ENCODE measurements at regions not wholly inside any gene's neighbourhood (a gene's known extent, or its start where the extent isn't known, plus 50 kb on each side); places are given as distances from the start of the nearest gene placed in this dataset.

- no peak for DNase-seq
These were observed 275.1 kb upstream of the CDH4 start for GRCh38 chr20:60976913-60977312.

GRCh38 chr20:60977901-60978300 lies 274.2 kb upstream of the CDH4 start:
- DNase-seq, result no peak

- no peak for DNase-seq
These were observed 267.4 kb upstream of the CDH4 start for GRCh38 chr20:60984666-60985065.

DNA sequence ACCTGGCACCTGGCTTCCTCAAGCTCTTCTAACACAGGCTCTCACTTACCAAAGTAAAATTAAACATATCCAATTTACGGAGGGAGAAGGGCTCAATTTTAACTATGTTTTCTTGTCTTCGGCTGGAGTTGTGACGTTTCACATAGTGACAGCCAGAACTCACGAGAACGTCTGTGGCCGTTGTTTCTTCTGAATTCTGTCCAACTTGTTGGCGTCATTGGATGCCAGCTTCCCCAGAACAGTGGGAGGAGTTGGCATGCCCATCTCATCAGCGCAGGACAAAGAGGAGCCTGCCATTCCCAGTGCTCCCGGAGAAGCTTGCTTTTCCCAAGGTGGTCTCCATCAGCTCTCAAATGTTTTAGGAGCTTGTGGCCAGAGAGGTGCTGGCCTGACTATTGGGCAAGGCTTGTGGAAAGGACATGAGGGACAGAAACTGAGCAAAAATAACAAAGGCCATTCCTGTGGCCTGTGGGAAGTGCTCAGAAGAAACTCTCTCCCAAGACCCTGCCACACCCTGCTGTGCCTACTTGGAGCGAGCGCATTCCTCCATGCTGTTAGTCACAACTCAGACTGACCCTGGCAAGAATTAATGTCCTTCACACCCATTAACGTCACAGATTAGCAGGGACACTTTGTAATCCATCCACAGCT lies 265.4 kb upstream of the CDH4 start:
- no peak for DNase-seq

DNA sequence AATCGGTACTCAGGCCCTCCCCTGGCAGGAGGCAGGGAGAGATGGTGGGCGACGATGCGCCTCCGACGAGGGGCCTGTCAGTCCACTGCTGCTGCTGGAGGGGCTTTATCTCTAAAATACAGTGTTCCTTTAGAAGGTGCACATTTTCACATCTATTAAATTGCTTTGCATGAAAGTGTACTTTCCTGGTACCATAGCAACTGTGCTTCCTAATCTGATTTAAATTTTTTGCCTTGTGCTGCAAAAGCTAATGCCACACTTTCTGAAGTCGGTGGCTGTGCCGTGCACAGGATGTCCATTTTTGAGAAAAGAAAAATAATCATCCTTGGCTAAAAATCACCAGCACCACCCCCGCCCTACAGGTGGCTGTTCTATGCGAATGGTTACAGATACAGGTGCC lies 262.0 kb upstream of the CDH4 start:
- DNase-seq, result no peak

GRCh38 chr20:60990643-60991042 lies 261.4 kb upstream of the CDH4 start:
- DNase-seq, result no peak

DNA sequence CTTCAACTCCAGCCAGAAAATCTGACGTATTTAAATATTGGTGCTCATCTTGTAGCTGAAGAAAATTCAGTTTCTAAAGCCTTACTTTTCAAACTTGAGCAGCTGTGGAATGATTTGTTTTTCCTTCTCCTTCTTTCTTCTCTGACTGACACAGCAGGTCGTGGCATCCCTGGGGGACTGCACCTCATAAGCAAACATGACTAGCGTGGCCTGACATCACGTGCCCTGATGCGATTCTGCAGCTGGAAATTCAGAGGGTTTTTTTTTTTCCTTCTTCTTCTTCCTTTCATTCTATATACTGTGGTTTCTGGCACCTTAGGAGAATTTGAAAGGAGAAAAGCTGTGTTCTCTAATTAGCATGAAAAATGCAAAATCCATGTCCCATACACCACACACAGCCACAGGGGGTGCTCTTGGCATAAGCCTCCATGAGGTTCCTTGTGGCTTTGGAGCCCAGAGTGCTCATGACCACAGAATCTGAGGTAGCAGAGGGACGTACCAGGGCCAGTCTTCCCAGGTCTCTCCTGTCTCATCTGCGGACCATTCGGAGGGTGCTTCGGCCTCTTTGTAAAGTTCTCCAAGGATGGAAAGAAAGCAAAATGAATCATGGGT lies 258.5 kb upstream of the CDH4 start:
- DNase-seq, result no peak

GRCh38 chr20:60999250-60999649 lies 252.8 kb upstream of the CDH4 start:
- no peak for DNase-seq

GRCh38 chr20:61002090-61002489 lies 250.0 kb upstream of the CDH4 start:
- no peak for DNase-seq

DNA sequence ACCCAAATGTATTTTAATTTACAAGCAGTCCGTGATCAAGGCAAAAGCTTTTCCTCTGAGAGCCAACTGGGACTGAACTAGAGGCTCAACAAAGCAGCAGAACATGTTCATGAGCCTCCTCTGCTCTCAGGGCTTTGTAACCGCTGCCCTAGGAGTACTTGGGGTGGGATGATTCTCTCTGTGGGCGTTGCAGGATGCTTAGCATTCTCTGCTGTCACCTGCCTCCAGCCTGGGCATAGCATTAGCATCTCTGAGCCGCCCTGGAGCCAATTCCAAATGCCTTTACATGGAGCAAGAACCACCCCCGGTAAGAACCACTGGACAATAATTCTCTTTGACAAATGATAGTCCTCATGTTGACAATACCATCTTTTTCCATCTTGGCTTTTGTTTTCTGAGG lies 237.6 kb upstream of the CDH4 start:
- no peak for DNase-seq

GRCh38 chr20:61015602-61016001 lies 236.5 kb upstream of the CDH4 start:
- no peak for DNase-seq

DNA sequence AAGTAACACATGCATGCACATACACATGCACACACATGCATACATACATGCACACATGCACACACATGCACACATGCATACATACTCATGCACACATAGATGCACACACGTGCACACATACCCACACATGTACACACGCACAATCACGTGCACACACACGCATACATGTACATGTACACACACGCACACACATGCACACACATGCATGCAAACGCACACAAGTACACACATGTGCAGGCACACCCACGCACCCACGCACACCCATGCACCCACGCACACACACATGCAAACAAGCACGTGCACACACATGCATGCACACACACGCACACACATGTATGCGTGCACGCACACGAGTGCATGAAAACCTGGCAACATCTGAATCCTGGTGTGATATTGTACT lies 232.7 kb upstream of the CDH4 start:
- no peak for DNase-seq

DNA sequence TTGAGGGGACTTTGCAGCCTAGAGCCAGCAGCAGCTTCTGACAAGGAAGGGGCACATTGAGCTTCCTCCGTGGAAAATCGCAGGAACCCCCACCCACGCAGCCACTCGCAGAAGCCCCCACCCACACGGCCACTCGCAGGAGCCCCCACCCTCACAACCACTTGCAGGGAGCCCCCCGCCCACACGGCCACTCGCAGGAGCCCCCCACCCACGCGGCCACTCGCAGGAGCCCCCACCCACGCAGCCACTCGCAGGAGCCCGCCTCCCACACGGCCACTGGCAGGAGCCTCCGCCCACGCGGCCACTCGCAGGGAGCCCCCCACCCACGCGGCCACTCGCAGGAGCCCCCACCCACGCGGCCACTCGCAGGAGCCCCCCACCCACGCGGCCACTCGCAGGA lies 228.4 kb upstream of the CDH4 start:
- DNase-seq, result no peak

DNA sequence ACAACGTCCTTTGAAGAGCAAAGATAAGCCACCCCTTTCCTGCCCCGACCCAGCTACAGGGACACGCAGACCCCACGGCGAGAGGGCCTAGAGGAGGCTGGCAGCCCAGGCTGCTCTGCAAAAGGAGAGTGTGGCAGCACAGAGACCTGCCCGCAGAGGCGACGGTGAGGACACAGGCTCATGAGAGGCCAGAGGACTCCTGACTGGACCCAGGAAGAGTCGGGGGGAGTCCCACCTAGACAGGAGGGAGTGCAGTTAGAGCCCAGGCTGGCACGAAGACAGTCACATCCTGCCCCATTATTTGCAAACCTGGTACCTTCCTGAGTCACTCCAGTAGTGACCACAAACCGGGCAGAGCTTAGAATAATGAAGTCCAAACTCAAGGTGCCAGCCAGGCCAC lies 227.7 kb upstream of the CDH4 start:
- no peak for DNase-seq

GRCh38 chr20:61025536-61025935 lies 226.5 kb upstream of the CDH4 start:
- no peak for DNase-seq

- no peak for DNase-seq
These were observed 225.9 kb upstream of the CDH4 start for GRCh38 chr20:61026173-61026572.

DNA sequence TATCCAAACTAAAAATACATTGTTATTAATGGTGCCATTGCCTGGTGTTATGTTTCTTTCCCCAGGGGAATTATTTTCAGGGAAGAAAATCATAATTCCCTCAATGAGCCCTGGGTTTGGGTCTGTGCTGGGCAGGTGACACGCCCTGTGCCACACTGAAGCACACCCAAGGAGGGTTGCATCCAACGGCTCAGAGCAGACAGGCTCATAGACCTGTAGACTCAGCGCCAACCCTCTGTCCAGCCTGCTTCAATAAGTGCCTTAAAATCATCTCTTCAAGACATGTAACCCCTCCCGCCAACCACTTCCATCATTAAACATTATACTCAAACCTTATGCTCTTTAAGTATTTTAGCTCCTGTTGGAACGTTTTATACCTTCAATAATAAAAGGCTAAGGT lies 225.3 kb upstream of the CDH4 start:
- DNase-seq, result no peak

GRCh38 chr20:61027218-61027617 lies 224.8 kb upstream of the CDH4 start:
- no peak for DNase-seq

DNA sequence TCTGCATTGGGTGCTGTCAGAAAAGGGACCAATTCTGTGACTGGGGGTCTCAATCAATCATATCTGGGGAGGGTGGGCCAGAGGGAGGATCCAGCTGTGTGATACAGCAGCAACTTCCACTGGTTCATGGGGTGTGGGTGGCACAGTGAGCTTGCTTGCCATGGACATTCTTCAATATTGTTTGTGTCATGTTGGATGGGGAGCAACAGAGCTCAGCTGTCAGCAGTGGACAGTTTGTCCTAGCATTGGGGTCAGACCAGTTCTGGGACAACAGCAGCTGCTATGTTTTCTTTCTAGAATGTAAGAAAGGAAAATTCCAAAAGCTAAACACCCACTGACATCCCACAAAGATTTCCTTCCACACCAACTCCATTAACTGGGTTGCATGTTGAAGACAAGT lies 221.9 kb upstream of the CDH4 start:
- no peak for DNase-seq

DNA sequence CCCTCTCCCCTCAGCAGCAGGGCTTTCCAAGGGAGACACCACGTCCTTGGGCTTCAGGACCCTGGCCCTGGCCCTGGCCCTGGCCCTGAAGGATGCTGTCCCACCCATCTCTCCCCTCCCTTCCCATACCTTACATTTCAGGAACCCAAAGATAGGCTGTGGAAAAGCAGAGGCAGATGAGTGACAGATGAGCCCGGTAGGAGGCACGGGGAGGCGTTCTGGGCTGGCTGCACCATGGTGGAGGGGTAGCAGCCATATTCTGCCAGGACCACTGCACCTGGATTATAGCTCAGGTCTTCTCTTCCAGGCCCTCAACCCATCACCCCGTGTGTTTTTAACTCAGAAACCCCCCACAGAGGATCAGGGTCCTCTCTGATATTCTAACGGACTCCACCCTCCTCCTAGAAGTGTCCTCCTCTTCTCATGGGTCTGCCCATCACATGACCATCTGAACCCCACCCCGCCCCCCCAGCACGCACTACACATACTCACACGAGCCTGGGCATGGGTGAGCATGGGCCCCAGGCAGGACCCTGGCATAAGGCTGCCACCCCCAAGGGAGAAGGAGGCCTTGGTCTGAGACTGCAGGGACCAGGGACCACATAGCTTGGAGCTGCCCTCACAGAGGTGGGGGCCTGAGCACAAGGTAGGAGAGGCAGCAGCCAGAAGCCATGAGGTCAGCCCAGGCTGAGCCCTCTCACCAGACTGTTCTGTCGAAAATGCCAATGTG lies 220.8 kb upstream of the CDH4 start:
- no peak for DNase-seq

- DNase-seq, result no peak
These were observed 214.6 kb upstream of the CDH4 start for GRCh38 chr20:61037498-61037897.

- DNase-seq, result no peak
These were observed 210.6 kb upstream of the CDH4 start for GRCh38 chr20:61041481-61041880.

- DNase-seq, result no peak
These were observed 209.3 kb upstream of the CDH4 start for GRCh38 chr20:61042506-61043385.

GRCh38 chr20:61043681-61044080 lies 208.4 kb upstream of the CDH4 start:
- DNase-seq, result no peak
